Inflammatory macrophage treated with lipopolysaccharide for 4 hours (primary cell): ENCODE measurements at regions not wholly inside any gene's neighbourhood (a gene's known extent, or its start where the extent isn't known, plus 50 kb on each side); places are given as distances from the start of the nearest gene placed in this dataset.

ENCODE experiments used
- DNase-seq: peaks from one replicate; pipeline ENCODE4 v3.0.0-alpha.2; 2020

GRCh38 chr2:8399731-8400130 is 282.1 kb upstream of the ID2 start:
- no peak for DNase-seq

- DNase-seq = no peak
Measured at GRCh38 chr2:8400196-8400595, 281.7 kb upstream of the ID2 start.

- no peak for DNase-seq
Measured at GRCh38 chr2:8402222-8402621, 279.6 kb upstream of the ID2 start.

- DNase-seq = no peak
Measured at GRCh38 chr2:8403876-8404275, 278.0 kb upstream of the ID2 start.

DNA sequence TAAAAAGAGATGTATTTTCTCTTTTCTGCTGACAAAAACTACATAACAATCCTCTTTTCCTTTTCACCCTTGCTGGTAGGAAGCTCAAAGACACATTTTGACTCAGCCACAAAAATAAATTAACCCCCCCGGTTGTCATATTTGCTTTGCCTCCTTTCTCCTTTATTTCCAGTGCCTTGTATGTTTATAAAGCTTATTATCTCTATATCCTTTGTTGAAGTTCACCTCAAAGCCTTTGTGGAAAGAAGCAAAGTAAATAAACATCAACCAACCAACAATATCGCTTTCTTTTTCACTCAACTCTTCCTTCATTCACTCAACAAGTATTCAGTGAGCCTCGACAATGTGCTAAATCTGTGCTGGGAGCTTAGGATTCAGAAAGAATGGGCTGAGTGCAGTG is 276.5 kb upstream of the ID2 start:
- DNase-seq = no peak

- DNase-seq = no peak
Measured at GRCh38 chr2:8406271-8406670, 275.6 kb upstream of the ID2 start.

DNA sequence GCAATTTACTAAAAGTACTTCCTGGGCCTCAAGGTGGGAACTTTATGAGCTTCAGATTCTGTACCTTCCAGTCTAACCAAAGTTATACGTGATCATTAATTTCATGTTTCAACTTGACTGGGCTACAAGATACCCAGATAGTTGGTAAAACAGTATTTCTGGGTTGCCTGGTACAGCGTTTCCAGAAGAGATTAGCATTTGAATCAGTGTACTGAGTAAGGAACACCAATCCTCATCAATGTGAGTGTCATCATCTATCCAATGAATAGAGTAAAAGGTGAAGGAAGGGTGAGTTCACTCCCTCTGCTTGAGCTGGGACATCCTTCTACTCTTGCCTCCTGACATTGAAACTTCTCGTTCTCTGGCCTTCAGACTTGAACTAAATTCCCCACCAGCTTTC is 274.5 kb upstream of the ID2 start:
- DNase-seq = no peak

GRCh38 chr2:8408560-8409460 is 273.0 kb upstream of the ID2 start:
- peak; percentile 94 for DNase-seq

DNA sequence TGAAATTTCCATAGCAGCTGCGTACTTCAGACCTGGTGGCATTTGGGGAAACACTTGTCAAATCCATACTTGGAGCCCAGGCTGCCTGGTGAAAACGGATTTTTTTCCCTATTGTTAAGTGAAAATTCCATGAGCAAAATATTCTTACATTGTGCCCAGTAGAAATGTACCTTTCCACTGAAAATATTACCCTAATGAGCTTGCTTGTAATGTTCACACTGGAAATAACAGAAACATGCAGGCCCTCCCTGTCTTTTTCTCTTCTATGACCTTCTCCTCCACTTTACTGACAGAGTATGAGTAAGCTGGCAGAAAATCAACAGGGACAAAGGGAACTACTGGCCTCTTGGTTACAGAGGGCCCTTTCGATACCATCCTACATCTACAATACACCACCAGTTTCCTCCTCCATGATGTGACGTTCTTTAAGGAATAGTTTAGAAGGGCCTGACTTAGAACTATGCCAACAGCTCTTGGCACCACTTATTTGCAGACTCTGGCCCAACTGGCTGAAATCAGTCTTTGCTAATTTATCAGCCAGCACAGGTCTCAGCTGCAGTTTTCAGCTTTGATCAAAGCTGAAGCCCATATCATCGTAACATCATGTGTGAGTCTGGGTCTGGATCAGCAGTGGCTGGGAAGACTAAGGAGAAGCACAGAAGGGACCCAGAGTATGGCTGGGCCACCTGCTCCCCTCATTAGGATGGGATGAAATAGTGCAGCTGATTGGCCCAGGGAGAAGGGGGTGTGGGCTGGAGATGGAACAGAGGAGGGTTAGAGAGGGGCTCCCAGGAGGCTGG is 272.2 kb upstream of the ID2 start:
- peak; percentile 76 for DNase-seq

- no peak for DNase-seq
Measured at GRCh38 chr2:8412082-8412481, 269.8 kb upstream of the ID2 start.

GRCh38 chr2:8412586-8412985 is 269.3 kb upstream of the ID2 start:
- no peak for DNase-seq

DNA sequence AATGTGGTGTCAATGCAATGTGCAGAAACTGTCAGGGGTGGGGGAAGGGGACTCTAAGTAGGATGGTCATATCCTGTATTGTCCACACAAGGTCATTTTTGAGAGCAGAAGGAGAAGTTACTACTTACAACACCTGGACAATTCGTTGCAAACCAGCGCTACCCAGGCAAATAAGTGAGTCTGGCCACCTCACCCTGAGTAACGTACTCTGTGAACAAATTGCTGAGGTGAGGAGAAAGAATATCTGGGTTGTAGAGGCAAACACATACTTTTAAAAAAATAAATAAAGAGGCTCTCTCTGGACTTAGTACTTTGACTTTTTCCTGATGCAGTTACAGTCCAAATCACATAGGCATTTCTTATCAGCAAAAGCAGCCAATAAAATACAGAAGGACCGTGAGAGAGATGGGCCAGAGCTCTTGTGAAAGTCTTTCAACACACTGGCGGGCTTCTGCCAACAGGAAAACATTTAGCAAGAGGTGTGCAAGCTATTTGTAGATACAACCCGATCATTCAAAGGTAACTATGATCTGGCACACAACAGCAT is 268.2 kb upstream of the ID2 start:
- DNase-seq = peak; percentile 84

GRCh38 chr2:8414946-8415879 is 266.6 kb upstream of the ID2 start:
- peak; percentile 80 for DNase-seq

GRCh38 chr2:8416001-8416571 is 265.8 kb upstream of the ID2 start:
- DNase-seq = no peak

DNA sequence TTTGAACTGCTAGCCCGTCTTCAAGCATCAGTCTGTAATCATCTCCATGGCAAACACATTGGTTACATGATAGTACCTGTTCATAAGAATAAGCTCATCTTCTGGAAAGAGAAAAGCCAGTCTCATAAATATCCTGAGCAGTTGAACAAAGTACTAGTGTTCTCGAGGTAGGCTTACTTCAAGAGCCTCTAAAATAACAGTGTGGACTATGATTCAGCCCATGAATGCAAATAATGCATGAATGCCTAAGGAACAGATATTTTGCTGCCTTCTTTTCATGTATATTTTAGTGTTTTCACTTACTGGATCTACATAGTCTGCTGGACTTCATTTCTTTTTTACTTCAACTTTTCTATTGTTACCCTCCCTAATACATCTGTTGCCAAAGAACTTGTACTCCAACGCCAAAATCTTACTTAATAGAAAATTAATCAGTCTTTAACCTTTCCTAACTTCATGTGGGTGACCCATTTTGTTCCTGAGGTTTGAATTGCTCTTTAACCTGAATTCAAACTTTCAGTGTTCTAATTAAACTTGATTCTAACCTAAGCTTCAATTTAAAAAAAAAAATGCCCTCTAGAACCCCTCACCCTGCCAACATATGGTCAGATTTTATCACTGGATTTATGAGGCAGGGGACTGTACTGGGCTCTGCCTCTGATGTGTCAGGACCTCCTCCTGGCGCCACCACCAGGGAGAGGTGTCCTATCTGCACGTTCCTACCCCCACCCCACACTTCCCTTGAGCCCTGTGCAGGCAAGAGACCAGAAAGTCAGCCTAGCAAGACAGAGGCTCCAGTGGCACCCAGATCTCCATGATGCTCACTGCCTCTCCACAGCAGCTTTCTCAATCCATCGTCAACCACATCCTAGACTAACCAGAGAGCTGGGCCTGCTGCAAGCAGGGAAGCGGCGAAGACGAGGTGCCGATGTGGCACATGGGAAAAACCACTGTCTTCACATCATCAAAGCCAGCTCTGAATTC is 264.7 kb upstream of the ID2 start:
- no peak for DNase-seq

GRCh38 chr2:8418721-8419120 is 263.1 kb upstream of the ID2 start:
- no peak for DNase-seq

- DNase-seq = no peak
Measured at GRCh38 chr2:8421658-8422449, 260.0 kb upstream of the ID2 start.

DNA sequence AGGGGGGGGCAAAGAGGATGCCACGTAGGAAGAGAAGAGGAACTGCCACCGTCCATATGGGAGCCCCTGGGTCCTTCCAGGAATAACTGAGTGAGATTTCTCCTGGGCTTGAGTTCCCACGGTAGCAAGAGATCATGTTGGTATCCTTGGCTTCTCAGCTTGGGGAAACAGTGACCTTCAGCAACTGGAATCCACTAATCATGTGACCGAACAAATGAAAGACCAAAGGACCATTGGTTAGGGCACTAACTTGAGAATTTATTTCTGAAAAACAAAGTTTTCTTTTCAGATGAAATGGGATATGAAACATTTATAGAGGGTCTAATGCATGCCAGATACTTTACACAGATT is 259.4 kb upstream of the ID2 start:
- no peak for DNase-seq

- DNase-seq = no peak
Measured at GRCh38 chr2:8424997-8425900, 256.6 kb upstream of the ID2 start.
